ENCODE measurements at regions not wholly inside any gene's neighbourhood (a gene's known extent, or its start where the extent isn't known, plus 50 kb on each side); places are given as distances from the start of the nearest gene placed in this dataset.

- no peaks in the 10 kb centered on the region for H3K36me3 ChIP-seq (ENCODE audit: insufficient read depth, low read length)
- TF ChIP-seq CTCF (IDR thresholded peaks at IDR 0.05; ENCODE audit: extremely low read depth, low read depth, low read length) = peak; percentile 11
Measured at GRCh38 chr21:25507522-25507921, 99.8 kb downstream of the MRPL39 start.

GRCh38 chr21:25506887-25507286 lies 100.4 kb downstream of the MRPL39 start:
- TF ChIP-seq CTCF (IDR thresholded peaks at IDR 0.05; ENCODE audit: extremely low read depth, low read depth, low read length) = no peak
- no peak for DNase-seq (ENCODE audit: insufficient read length, low spot score, missing footprints)
- no peaks in the 10 kb centered on the region for H4K20me1 ChIP-seq (ENCODE audit: insufficient read depth, low read length)
- H3K4me3 ChIP-seq (ENCODE audit: insufficient read depth, low read length) = no peak overlapping the region
- H3K9me3 ChIP-seq (ENCODE audit: low read depth, low read length) = no peaks in the 10 kb centered on the region
- H3K27ac ChIP-seq (ENCODE audit: low read depth, low read length) = no peak overlapping the region
- H3K4me2 ChIP-seq (ENCODE audit: insufficient read depth, low read length) = peak overlapping the region; percentile 29
- peaks cover 10% of the 10 kb centered on the region for H3K4me1 ChIP-seq (ENCODE audit: insufficient read depth, low read length)
- H3K36me3 ChIP-seq (ENCODE audit: insufficient read depth, low read length) = no peaks in the 10 kb centered on the region
- no peak overlapping the region for H2AFZ ChIP-seq (ENCODE audit: low read length)
- no peaks in the 10 kb centered on the region for H3K79me2 ChIP-seq (ENCODE audit: insufficient read depth, low read length)
- H3K27me3 ChIP-seq (ENCODE audit: insufficient read depth, low read length) = no peaks in the 10 kb centered on the region

More at GRCh38 chr21:25507522-25507921, 99.8 kb downstream of the MRPL39 start:
- H2AFZ ChIP-seq (ENCODE audit: low read length) = no peak overlapping the region
- H3K27ac ChIP-seq (ENCODE audit: low read depth, low read length) = no peak overlapping the region
- H3K9me3 ChIP-seq (ENCODE audit: low read depth, low read length) = no peaks in the 10 kb centered on the region
- DNase-seq (ENCODE audit: insufficient read length, low spot score, missing footprints) = no peak
- H3K4me3 ChIP-seq (ENCODE audit: insufficient read depth, low read length) = no peak overlapping the region
- no peaks in the 10 kb centered on the region for H4K20me1 ChIP-seq (ENCODE audit: insufficient read depth, low read length)
- no peak overlapping the region for H3K4me2 ChIP-seq (ENCODE audit: insufficient read depth, low read length)
- H3K4me1 ChIP-seq (ENCODE audit: insufficient read depth, low read length) = peaks cover 10% of the 10 kb centered on the region
- no peaks in the 10 kb centered on the region for H3K79me2 ChIP-seq (ENCODE audit: insufficient read depth, low read length)
- H3K27me3 ChIP-seq (ENCODE audit: insufficient read depth, low read length) = no peaks in the 10 kb centered on the region

- Histone ChIP-seq H3K9me3 (ENCODE audit: low read depth, low read length) (no peaks in the 10 kb centered on the region), H3K36me3 (ENCODE audit: insufficient read depth, low read length) (no peaks in the 10 kb centered on the region), H2AFZ (ENCODE audit: low read length) (no peak overlapping the region), H3K4me2 (ENCODE audit: insufficient read depth, low read length) (no peak overlapping the region), H3K27ac (ENCODE audit: low read depth, low read length) (no peak overlapping the region), H3K4me1 (ENCODE audit: insufficient read depth, low read length) (peaks cover 10% of the 10 kb centered on the region), H4K20me1 (ENCODE audit: insufficient read depth, low read length) (no peaks in the 10 kb centered on the region), H3K4me3 (ENCODE audit: insufficient read depth, low read length) (no peak overlapping the region), H3K27me3 (ENCODE audit: insufficient read depth, low read length) (no peaks in the 10 kb centered on the region), H3K79me2 (ENCODE audit: insufficient read depth, low read length) (no peaks in the 10 kb centered on the region)
- no peak for DNase-seq (ENCODE audit: insufficient read length, low spot score, missing footprints)
- no peak for TF ChIP-seq CTCF (IDR thresholded peaks at IDR 0.05; ENCODE audit: extremely low read depth, low read depth, low read length)
Measured at GRCh38 chr21:25506261-25506660, 101.0 kb downstream of the MRPL39 start.

GRCh38 chr21:25503981-25504380 lies 103.3 kb downstream of the MRPL39 start:
- Histone ChIP-seq H3K27ac (ENCODE audit: low read depth, low read length) (no peak overlapping the region), H3K36me3 (ENCODE audit: insufficient read depth, low read length) (no peaks in the 10 kb centered on the region), H3K9me3 (ENCODE audit: low read depth, low read length) (no peaks in the 10 kb centered on the region), H3K4me1 (ENCODE audit: insufficient read depth, low read length) (peaks cover 10% of the 10 kb centered on the region), H3K27me3 (ENCODE audit: insufficient read depth, low read length) (no peaks in the 10 kb centered on the region), H4K20me1 (ENCODE audit: insufficient read depth, low read length) (no peaks in the 10 kb centered on the region), H3K4me2 (ENCODE audit: insufficient read depth, low read length) (no peak overlapping the region), H2AFZ (ENCODE audit: low read length) (no peak overlapping the region), H3K4me3 (ENCODE audit: insufficient read depth, low read length) (no peak overlapping the region), H3K79me2 (ENCODE audit: insufficient read depth, low read length) (no peaks in the 10 kb centered on the region)
- TF ChIP-seq CTCF (IDR thresholded peaks at IDR 0.05; ENCODE audit: extremely low read depth, low read depth, low read length) = no peak
- no peak for DNase-seq (ENCODE audit: insufficient read length, low spot score, missing footprints)
